ENCODE measurements at regions not wholly inside any gene's neighbourhood (a gene's known extent, or its start where the extent isn't known, plus 50 kb on each side); places are given as distances from the start of the nearest gene placed in this dataset.

- no peak for FAIRE-seq
- Histone ChIP-seq H3K27me3 (ENCODE audit: insufficient read depth, low read length) (no peaks in the 10 kb centered on the region), H3K27ac (ENCODE audit: low read depth, low read length) (no peak overlapping the region), H3K36me3 (ENCODE audit: insufficient read depth, low read length) (no peaks in the 10 kb centered on the region), H3K4me2 (ENCODE audit: low read length) (no peak overlapping the region), H3K9ac (ENCODE audit: low read length) (no peak overlapping the region), H3K9me3 (ENCODE audit: insufficient read depth, low read depth, low read length) (no peaks in the 10 kb centered on the region), H3K4me1 (ENCODE audit: insufficient read depth, low read length) (no peaks in the 10 kb centered on the region), H3K4me3 (ENCODE audit: insufficient read depth, low read depth, low read length) (no peak overlapping the region), H3K79me2 (ENCODE audit: insufficient read depth, low read length) (no peaks in the 10 kb centered on the region), H4K20me1 (ENCODE audit: insufficient read depth, low read length) (no peaks in the 10 kb centered on the region), H2AFZ (ENCODE audit: low read depth, low read length) (no peak overlapping the region)
- Mint-ChIP-seq H3K4me1 (ENCODE audit: low read depth, unreplicated experiment) (peaks cover 2% of the 10 kb centered on the region), H3K27me3 (ENCODE audit: low read depth, unreplicated experiment) (no peaks in the 10 kb centered on the region), H3K36me3 (ENCODE audit: low read depth, unreplicated experiment) (no peaks in the 10 kb centered on the region), H3K27ac (ENCODE audit: unreplicated experiment) (no peak overlapping the region), H3K4me3 (ENCODE audit: unreplicated experiment) (no peak overlapping the region), H3K9me3 (ENCODE audit: unreplicated experiment) (peaks cover 12% of the 10 kb centered on the region)
- no peak for DNase-seq (ENCODE audit: low read depth)
- TF ChIP-seq CTCF (IDR thresholded peaks at IDR 0.05; ENCODE audit: insufficient read depth, low read depth, low read length) (no peak), EZH2 (IDR thresholded peaks at IDR 0.05; ENCODE audit: insufficient read depth, low read length) (no peak)
These were observed 352.6 kb downstream of the CAAP1 start for GRCh38 chr9:26539867-26540493.

- no peaks in the 10 kb centered on the region for H3K36me3 Mint-ChIP-seq (ENCODE audit: low read depth, unreplicated experiment)
- H3K36me3 ChIP-seq (ENCODE audit: insufficient read depth, low read length): no peaks in the 10 kb centered on the region
- no peak overlapping the region for H3K4me3 Mint-ChIP-seq (ENCODE audit: unreplicated experiment)
- no peak overlapping the region for H3K9ac ChIP-seq (ENCODE audit: low read length)
- H4K20me1 ChIP-seq (ENCODE audit: insufficient read depth, low read length): no peaks in the 10 kb centered on the region
- no peak overlapping the region for H3K4me2 ChIP-seq (ENCODE audit: low read length)
- no peak overlapping the region for H2AFZ ChIP-seq (ENCODE audit: low read depth, low read length)
- H3K4me1 ChIP-seq (ENCODE audit: insufficient read depth, low read length): no peaks in the 10 kb centered on the region
- no peak overlapping the region for H3K27ac ChIP-seq (ENCODE audit: low read depth, low read length)
- H3K4me1 Mint-ChIP-seq (ENCODE audit: low read depth, unreplicated experiment): peaks cover 2% of the 10 kb centered on the region
- H3K27me3 Mint-ChIP-seq (ENCODE audit: low read depth, unreplicated experiment): no peaks in the 10 kb centered on the region
- peaks cover 10% of the 10 kb centered on the region for H3K9me3 Mint-ChIP-seq (ENCODE audit: unreplicated experiment)
- H3K79me2 ChIP-seq (ENCODE audit: insufficient read depth, low read length): no peaks in the 10 kb centered on the region
- no peak overlapping the region for H3K27ac Mint-ChIP-seq (ENCODE audit: unreplicated experiment)
- FAIRE-seq (no peak), DNase-seq (ENCODE audit: low read depth) (no peak)
- H3K4me3 ChIP-seq (ENCODE audit: insufficient read depth, low read depth, low read length): no peak overlapping the region
- TF ChIP-seq CTCF (IDR thresholded peaks at IDR 0.05; ENCODE audit: insufficient read depth, low read depth, low read length) (no peak), EZH2 (IDR thresholded peaks at IDR 0.05; ENCODE audit: insufficient read depth, low read length) (no peak)
- H3K27me3 ChIP-seq (ENCODE audit: insufficient read depth, low read length): no peaks in the 10 kb centered on the region
- H3K9me3 ChIP-seq (ENCODE audit: insufficient read depth, low read depth, low read length): no peaks in the 10 kb centered on the region
These were observed 355.4 kb downstream of the CAAP1 start for GRCh38 chr9:26537211-26537610.

GRCh38 chr9:26535151-26535550 is 357.5 kb downstream of the CAAP1 start:
- no peak overlapping the region for H3K4me3 ChIP-seq (ENCODE audit: insufficient read depth, low read depth, low read length)
- Mint-ChIP-seq H3K4me3 (ENCODE audit: unreplicated experiment) (no peak overlapping the region), H3K9me3 (ENCODE audit: unreplicated experiment) (peaks cover 9% of the 10 kb centered on the region), H3K27me3 (ENCODE audit: low read depth, unreplicated experiment) (peaks cover 5% of the 10 kb centered on the region), H3K36me3 (ENCODE audit: low read depth, unreplicated experiment) (no peaks in the 10 kb centered on the region), H3K4me1 (ENCODE audit: low read depth, unreplicated experiment) (peaks cover 2% of the 10 kb centered on the region), H3K27ac (ENCODE audit: unreplicated experiment) (no peak overlapping the region)
- H3K27me3 ChIP-seq (ENCODE audit: insufficient read depth, low read length): no peaks in the 10 kb centered on the region
- H3K27ac ChIP-seq (ENCODE audit: low read depth, low read length): no peak overlapping the region
- H3K9ac ChIP-seq (ENCODE audit: low read length): no peak overlapping the region
- no peaks in the 10 kb centered on the region for H3K4me1 ChIP-seq (ENCODE audit: insufficient read depth, low read length)
- TF ChIP-seq EZH2 (IDR thresholded peaks at IDR 0.05; ENCODE audit: insufficient read depth, low read length) (no peak), CTCF (IDR thresholded peaks at IDR 0.05; ENCODE audit: insufficient read depth, low read depth, low read length) (no peak)
- no peak overlapping the region for H3K4me2 ChIP-seq (ENCODE audit: low read length)
- no peak overlapping the region for H2AFZ ChIP-seq (ENCODE audit: low read depth, low read length)
- H3K9me3 ChIP-seq (ENCODE audit: insufficient read depth, low read depth, low read length): no peaks in the 10 kb centered on the region
- H4K20me1 ChIP-seq (ENCODE audit: insufficient read depth, low read length): no peaks in the 10 kb centered on the region
- FAIRE-seq (no peak), DNase-seq (ENCODE audit: low read depth) (no peak)
- no peaks in the 10 kb centered on the region for H3K79me2 ChIP-seq (ENCODE audit: insufficient read depth, low read length)
- H3K36me3 ChIP-seq (ENCODE audit: insufficient read depth, low read length): no peaks in the 10 kb centered on the region
